SK-N-SH treated with all-trans-retinoic acid at 6 μM for 48 hours (cell line): ENCODE measurements at regions not wholly inside any gene's neighbourhood (a gene's known extent, or its start where the extent isn't known, plus 50 kb on each side); places are given as distances from the start of the nearest gene placed in this dataset.

Experiments
- ARNTL ChIP-seq: fragments of 450-650 bp; formaldehyde crosslinking; IDR thresholded peaks from 2 replicates; pipeline ENCODE4 v1.5.0; 2020; ENCODE audit warnings: low read depth, mild to moderate bottlenecking, moderate library complexity, borderline replicate concordance
- ESRRG ChIP-seq: fragments of 250-450 bp; sonication (Bioruptor Pico); IDR thresholded peaks from 2 replicates; pipeline ENCODE4 v1.6.1; 2021; ENCODE audit warnings: mild to moderate bottlenecking
- PPARA ChIP-seq: fragments of 250-450 bp; sonication (Bioruptor Pico); IDR thresholded peaks from 2 replicates; pipeline ENCODE4 v1.5.0; 2020; ENCODE audit warnings: mild to moderate bottlenecking, borderline replicate concordance
- RARB ChIP-seq: fragments of 250-450 bp; sonication (Bioruptor Pico); IDR thresholded peaks from 2 replicates; pipeline ENCODE4 v1.8.0; 2021; ENCODE audit warnings: mild to moderate bottlenecking, moderate library complexity
- ZFP3 ChIP-seq: fragments of 250-450 bp; sonication (Bioruptor Pico); IDR thresholded peaks from 2 replicates; pipeline ENCODE4 v1.5.0; 2020; ENCODE audit warnings: mild to moderate bottlenecking, moderate library complexity
- ZFP30 ChIP-seq: fragments of 450-650 bp; formaldehyde crosslinking; IDR thresholded peaks from 2 replicates; pipeline ENCODE4 v1.5.0; 2022; ENCODE audit warnings: mild to moderate bottlenecking, moderate library complexity
- TF ChIP-seq, protein P1 (sequence below): fragments of 250-450 bp; sonication (Bioruptor Pico); IDR thresholded peaks from 2 replicates; pipeline ENCODE4 v1.5.0; 2020; ENCODE audit warnings: mild to moderate bottlenecking, moderate library complexity
- TF ChIP-seq, protein P2 (sequence below): fragments of 250-450 bp; sonication (Bioruptor Pico); IDR thresholded peaks from 2 replicates; pipeline ENCODE4 v1.5.1; 2020; ENCODE audit warnings: low read depth, mild to moderate bottlenecking, moderate library complexity

DNA sequence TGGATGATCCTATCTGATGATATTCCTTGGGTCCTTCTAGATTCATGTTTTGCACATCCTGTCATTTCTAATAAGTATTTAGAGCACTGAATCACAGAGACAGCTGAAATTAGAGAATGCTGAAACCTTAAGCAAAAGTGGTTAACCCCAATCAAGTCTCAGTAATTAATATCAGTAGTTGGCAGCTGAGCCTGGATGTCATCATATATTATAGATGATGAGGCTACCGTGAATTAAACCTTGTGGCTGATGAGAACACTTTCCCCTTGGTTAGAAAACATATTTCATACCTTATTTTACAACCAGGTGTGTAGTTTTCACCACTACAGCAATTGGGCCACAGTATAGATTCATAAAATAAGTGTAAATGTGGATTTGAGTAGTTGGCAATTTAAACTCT, 499.0 kb downstream of the PDGFC start:
- no peak for TF ChIP-seq ARNTL
- TF ChIP-seq RARB (CRISPR knock-in tag) = no peak
- no peak for TF ChIP-seq ZFP3 (CRISPR knock-in tag)
- TF ChIP-seq PPARA (CRISPR knock-in tag) = no peak
- no peak for TF ChIP-seq ESRRG (CRISPR knock-in tag)
- no peak for TF ChIP-seq ZFP30
- TF ChIP-seq, protein P1, sequence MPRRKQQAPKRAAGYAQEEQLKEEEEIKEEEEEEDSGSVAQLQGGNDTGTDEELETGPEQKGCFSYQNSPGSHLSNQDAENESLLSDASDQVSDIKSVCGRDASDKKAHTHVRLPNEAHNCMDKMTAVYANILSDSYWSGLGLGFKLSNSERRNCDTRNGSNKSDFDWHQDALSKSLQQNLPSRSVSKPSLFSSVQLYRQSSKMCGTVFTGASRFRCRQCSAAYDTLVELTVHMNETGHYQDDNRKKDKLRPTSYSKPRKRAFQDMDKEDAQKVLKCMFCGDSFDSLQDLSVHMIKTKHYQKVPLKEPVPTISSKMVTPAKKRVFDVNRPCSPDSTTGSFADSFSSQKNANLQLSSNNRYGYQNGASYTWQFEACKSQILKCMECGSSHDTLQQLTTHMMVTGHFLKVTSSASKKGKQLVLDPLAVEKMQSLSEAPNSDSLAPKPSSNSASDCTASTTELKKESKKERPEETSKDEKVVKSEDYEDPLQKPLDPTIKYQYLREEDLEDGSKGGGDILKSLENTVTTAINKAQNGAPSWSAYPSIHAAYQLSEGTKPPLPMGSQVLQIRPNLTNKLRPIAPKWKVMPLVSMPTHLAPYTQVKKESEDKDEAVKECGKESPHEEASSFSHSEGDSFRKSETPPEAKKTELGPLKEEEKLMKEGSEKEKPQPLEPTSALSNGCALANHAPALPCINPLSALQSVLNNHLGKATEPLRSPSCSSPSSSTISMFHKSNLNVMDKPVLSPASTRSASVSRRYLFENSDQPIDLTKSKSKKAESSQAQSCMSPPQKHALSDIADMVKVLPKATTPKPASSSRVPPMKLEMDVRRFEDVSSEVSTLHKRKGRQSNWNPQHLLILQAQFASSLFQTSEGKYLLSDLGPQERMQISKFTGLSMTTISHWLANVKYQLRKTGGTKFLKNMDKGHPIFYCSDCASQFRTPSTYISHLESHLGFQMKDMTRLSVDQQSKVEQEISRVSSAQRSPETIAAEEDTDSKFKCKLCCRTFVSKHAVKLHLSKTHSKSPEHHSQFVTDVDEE = no peak
- TF ChIP-seq, protein P2, sequence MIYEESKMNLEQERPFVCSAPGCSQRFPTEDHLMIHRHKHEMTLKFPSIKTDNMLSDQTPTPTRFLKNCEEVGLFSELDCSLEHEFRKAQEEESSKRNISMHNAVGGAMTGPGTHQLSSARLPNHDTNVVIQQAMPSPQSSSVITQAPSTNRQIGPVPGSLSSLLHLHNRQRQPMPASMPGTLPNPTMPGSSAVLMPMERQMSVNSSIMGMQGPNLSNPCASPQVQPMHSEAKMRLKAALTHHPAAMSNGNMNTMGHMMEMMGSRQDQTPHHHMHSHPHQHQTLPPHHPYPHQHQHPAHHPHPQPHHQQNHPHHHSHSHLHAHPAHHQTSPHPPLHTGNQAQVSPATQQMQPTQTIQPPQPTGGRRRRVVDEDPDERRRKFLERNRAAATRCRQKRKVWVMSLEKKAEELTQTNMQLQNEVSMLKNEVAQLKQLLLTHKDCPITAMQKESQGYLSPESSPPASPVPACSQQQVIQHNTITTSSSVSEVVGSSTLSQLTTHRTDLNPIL (CRISPR knock-in tag) = no peak
